Activated CD4-positive, CD25-positive, alpha-beta regulatory T cell treated with anti-CD3 and anti-CD28 coated beads, Interleukin-2, amount 50 U/mL, for 24 hours (primary cell): ENCODE measurements at regions not wholly inside any gene's neighbourhood (a gene's known extent, or its start where the extent isn't known, plus 50 kb on each side); places are given as distances from the start of the nearest gene placed in this dataset.
"Not testable (repeated sequence)": the region's sequence is repeated elsewhere in the genome, so short reads cannot be mapped to it uniquely, and the experiment has no call there.

Source experiments
- ATAC-seq, 2 donors: fragments of 150-1000 bp; cut with Tn5 transposase; one replicate each; pipeline ENCODE4 v1.10.0; 2021; ENCODE audit warnings: mild to moderate bottlenecking in 1 of 2, moderate library complexity in 1 of 2

DNA sequence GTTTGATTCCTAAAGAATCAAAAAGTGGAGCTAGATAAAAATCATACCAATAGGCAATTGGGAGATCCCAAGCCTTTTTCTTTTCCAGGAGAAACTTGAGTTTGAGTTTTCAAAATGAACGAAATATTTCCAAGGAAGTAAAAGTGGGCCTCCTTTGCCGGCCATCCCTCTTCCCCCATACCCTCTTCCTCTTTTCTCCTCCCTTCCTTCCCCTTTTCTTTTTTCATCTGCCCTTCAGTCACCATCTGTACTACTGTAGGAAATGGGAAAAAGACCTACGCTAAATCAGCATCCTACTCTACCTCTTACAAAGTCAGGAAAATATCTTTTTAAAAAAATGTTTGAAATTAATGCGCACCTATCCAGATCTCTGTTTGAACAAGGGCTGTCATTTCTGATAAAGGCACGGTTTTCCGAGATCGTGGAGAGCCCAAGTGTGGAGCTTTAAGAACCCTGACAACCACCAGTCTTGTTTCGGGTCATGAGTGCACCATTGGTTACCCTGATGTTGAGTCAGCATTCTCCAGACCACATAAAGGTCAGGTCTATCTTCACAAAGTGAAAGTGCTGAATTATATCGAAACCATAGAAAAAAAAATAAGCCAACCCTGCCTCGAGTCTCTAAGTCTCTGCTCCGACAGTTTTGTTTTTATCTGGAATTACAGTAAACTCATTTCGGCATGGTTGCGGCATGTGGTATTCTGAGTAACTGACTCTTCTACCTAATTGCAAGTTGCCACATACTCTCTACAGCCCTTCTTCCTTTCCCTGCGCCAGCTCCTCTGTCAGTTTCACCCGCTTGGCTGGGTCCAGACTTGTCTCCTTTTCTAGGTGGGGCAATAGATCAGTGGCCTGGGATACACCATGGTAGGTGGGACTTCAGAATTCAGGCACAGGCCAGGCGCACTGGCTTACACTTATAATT lies 140.2 kb upstream of the KLF3 start:
- peak; percentile 95 for ATAC-seq

DNA sequence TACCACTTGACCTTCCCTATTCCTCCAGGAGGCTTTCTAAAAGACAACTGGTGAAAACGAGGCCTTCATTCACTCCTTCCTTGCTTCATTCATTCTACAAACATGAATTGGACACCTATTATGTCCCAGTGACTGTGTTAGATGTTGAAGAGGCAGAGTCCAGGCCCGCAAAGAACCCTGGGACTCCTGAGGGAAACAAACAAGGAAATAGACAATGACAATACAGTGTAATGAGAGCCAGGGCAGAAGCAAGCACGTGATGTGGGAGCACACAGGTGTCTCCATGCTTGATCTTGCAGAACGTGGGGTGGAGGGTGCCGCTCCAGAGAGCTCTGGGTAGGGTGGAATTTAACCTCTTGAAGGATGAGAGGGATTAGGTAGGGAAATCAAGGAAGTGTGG lies 137.6 kb upstream of the KLF3 start:
- no peak for ATAC-seq

DNA sequence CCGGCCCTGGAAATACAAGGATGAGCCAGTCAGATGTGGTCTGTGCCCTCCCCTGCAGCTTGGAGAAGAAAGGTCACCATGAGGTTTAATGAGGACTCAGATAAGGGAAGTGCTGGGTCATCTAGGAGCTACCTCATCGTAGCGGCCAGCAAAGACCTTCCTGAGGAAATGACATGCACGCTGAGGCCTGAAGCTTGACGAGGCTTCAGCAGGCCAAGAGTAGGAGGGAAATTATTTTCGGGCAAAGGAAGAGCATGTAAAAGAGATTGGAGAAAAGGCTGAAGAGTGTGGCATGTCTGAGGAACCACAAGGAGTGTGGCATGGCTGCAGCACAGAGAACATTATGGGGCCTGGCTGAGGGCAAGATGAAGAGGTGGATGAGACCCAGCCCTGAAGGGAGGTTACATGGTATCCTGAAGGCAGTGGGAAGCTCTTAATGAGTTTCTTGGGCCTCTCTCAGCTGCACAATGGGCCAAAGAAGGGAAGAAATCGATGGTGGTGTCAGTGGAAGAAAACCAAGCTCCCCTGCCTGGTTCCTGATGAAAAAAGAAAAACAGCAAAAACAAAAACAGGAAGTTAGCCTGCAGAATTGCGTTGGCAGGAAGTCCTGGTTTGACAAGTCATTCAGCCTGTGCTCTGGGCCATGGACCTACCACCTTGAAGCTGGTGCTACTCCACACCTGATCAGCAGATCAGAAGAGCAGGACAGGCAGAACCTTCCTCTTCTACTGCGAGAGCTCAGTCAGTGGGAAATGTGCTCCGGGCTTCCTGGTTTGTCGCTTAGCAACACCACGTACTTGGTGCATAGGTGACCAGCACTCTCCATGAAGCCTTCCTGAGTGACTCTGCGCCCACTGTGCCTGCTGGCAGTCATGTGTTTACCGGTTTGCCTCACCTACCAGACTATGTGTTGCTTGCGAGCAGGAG lies 134.5 kb upstream of the KLF3 start:
- peak; percentile 90 to 94 for ATAC-seq

DNA sequence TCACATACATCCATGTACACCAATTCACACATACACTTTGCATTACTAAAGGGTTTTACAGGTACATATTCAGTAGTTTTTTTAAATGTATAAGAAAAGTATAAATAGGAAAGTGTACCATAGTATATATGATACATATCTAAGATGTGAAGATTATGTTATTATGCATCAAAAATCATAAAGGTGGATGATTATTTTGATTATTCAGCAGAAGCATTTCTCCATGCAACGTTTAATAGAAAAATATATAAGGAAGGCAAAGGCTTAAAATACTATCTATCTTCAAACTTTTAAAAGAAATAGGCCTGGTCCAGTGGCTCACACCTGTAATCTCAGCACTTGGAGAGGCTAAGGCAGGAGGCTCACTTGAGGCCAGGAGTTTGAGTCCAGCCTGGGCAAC lies 133.5 kb upstream of the KLF3 start:
- ATAC-seq, result no peak

DNA sequence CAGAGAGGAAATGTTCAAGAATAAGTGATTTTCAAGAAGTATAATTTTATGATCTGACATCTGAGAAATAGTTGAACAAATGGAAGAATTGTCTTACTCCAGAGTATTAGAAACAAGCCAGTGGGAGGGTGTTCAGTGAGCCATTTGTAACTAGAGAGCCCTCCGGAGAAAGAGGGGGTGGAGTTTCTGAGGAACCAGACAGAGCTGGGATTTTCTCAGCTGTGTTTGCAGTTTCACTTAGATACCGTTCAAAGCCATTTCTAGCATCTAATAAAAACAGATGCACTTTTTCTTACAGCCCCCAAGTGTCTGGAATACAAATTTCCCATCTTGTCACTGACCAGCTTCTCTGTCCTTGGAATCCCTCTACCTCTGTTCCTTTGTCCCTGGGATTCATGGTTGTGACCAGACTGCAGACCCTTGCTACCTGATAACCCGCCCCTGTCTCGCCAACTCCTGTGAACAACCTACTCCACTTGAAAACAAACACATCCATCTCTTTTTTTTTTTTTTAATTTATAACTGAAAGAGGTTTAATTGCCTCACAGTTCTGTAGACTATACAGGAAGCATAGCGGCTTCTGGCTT lies 132.8 kb upstream of the KLF3 start:
- ATAC-seq, result no peak

DNA sequence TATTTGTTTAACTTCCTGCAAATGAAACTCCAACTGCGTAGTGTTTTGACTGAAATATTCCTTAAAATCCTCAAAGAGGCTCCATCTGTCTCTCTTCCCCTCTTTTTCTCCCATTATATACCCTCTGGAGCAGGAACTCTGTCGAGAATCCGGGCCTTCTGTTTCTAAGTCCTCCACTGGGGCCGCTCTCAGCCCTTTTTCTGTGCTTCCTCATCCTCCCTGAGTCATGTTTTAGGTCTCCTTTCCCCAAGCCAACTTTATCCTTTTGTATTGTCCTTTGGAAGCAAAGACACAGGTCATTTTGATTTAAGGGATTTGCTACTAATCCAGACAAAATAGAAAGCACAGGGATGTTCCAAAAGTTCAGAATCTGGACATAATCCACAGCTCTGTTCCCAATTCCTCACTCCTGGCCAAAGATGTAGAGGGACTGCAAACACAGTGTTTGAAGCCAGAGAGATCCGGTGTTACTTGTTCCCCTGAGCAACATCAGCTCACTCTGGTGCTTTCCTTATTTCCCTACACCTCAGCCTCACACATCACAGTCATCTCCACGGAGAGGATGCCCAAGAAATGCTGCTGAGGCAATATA lies 131.0 kb upstream of the KLF3 start:
- ATAC-seq, result no peak

DNA sequence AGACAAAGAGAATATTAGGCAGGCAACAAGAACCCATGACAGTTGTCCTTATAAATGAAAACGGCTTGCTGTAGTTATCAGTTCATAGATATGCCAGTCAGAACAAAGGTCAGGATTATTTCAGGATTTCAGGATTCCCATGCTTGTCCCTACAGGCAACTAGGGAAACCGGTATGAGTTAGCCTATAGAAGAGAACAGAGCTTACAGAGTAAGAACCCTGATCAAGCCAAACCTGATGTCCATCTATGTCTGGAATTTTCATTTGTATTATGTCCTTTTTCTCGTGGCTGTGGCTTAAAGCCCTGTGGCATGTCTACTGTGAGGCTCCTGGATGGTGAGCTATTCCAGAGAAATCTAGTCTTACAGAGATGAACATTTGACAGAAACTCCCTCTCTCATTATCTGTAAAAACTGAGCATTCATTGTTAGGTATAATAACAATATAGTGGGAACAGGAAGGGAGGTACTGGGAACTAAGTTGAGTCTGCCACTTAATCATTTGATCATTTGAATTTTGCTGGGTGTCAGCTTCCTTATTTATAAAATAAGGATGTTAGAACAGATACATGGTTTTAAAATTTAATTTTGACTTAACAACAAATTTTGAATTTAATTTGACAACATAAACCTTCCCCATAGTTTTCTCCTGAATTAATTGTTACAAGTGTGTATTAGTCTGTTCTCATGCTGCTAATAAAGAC lies 129.5 kb upstream of the KLF3 start:
- no peak for ATAC-seq

DNA sequence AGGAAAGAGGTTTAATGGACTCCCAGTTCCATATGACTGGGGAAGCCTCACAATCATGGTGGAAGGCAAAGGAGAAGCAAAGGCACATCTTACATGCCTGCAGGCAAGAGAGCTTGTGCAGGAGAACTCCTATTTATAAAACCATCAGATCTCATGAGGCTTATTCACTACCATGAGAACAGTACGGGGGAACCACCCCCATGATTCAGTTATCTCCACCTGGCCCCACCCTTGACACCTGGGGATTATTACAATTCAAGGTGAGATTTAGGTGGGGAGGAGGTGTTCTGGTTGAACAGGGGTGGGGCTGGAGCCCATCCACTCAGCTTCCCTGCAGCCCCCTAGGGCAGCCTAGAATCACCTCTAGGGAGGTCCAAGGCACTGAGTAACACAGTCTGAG lies 128.9 kb upstream of the KLF3 start:
- not testable (repeated sequence) for ATAC-seq

DNA sequence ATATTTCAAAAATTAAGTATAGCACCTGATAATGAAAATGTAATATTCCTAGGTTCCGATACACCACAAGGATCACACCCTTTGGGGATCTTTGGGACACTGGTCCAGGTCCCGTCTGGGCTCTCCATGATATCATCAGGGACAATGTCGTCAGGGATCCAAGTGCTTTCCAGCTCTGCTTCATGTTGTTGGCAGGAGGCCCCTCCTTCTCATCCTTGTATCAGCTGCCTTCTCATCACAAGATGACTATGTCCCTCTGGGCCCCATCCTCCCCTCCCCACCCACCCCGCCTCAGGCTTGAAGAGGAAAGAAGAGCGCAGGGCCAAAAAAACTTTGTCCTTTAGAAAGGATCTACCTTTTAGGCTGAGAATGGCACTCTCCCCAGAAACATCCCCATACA lies 128.3 kb upstream of the KLF3 start:
- ATAC-seq, result no peak

DNA sequence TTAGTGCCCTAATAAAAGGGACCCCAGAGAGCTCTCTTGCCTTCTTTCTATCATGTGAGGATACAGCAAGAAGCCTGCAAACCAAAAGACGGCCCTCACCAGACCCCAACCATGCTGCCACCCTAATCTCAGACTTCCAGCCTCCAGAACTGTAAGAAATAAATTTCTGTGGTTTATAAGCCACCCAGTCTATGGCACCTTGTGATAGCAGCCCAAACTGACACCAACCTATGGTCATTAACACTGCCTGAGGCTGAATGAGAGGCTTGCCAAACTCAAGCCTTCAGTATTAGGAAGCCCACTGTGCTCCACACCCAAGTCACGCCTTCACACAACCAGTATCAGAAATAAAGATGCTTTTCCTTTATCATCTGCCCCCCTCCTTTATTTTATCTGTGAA lies 127.3 kb upstream of the KLF3 start:
- ATAC-seq, result no peak

DNA sequence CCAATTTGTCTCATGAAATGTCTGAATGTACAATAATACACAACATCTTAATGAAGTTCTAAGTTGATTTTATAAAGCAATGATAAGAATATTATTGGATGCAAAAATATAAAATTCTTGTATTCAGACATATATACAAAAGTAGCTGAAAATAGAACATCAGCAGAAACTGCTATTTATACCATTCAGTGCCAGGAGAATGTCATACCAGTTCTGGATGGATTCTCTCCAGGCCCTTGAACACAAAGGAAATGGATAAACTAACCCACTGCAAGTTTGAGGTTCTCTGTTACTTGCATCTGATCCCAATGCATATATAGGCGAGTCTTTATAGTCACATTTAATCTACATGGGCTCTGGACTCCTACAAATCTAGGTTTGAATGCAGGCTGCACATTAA lies 126.3 kb upstream of the KLF3 start:
- ATAC-seq, result no peak

DNA sequence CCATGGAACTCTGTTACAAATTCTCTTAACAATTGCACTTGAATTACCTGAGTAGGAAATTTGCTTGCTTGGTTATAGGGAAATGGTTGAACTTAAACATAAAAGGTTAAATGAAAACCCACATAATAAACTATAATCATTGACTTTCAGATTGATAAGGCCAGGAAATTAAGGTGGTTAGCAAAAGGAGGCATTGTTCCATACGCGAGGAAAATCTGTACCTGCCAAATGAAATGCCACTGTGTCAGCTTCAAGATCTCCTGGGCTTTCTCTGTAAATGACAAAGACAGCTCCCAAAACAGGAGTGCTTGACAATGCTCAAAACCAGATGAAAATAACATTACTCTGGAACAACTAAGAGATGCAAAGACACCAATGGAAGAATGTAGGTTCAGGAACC lies 125.5 kb upstream of the KLF3 start:
- no peak for ATAC-seq

DNA sequence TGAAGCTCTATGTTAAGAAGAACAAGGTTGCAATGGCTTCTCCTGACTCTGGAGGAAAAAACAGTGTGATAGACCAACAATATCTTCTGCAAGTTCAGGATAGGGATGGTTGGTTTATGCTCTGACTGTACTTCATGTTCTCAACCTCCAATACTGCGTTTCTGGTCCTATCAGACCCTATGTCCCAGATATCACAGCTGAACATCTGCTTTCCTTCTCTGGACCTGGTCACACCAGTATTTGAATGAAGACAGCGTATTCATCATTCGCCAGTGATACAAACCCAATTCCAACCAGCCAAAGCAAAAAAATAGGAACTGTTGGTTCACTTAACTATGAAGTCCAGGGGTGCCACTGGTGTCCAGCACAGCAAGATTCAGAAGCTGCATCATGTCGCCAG lies 124.5 kb upstream of the KLF3 start:
- ATAC-seq, result no peak

DNA sequence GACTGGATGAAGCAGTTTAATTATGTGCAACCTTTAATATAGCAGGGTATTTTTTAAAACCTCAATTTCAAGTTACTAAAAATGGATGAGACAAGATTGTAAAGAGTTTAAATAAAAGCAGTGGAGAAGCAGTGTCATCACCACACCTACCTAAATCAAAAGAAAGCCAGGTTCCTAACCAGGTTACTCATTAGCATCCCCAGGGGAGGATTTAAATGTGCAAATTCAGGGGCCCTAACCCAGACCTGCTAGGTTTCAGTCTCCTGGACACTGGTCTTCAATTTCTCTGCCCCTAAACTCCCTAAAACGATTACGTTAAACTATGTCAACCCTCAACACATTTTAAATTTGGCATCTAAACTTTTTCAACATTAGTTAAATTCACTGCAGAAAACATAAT lies 116.9 kb upstream of the KLF3 start:
- ATAC-seq, result no peak

DNA sequence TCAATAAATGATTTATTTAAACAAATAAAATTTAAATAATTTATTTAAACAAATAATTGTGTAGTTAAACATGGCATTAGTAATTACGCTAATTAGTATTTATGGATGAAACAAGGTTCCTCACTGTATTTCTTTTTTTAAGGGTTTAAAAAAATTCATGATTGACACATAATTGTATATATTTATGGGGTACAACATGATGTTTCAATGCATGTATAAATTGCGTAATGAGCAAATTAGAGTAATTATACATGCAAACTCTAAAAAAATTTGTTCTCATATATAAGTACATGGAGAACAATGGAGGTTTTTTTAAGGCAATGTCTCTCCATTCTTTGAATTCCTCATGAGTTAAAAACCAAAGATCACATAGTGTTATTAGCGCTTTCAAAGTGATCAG lies 115.7 kb upstream of the KLF3 start:
- ATAC-seq, result no peak

DNA sequence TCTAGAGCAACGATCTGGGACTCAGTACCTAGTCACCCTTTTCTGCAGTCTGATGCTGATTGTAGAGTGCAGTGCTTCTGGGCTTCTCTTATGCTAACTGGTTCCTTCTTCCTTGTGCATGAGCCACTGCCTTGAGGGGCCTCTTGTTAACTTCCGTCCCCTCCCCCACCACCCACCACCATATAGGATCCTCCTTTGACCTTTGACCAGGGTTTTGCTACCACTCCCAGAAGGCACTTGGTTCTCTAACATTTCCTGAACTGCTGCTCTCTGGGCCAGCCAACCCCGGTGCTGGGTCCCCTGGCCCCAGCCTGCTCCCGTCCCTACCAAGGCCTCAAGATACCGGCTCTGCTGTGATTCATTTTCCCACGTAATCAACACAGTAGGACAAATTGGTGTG lies 104.6 kb upstream of the KLF3 start:
- ATAC-seq, result no peak

DNA sequence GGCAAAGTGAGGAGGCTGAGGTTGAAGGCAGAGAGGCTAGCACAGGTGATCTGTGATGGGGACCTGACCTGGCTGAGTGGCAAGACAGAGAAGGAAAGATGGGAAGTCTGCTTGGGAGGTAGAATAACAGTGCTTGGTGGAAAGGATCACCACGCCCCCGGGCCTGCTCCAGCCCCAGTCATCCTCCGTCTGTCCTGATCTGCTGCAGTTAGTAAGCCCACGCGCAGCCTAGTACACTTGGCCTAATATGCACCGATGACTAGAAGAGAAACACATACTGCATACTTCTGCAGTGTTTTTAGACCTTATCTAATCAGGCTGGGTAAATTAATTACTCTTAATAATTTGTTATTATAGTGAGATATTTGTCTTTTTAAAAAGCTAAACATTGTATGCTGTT lies 103.7 kb upstream of the KLF3 start:
- peak; percentile 5 to 8 for ATAC-seq

DNA sequence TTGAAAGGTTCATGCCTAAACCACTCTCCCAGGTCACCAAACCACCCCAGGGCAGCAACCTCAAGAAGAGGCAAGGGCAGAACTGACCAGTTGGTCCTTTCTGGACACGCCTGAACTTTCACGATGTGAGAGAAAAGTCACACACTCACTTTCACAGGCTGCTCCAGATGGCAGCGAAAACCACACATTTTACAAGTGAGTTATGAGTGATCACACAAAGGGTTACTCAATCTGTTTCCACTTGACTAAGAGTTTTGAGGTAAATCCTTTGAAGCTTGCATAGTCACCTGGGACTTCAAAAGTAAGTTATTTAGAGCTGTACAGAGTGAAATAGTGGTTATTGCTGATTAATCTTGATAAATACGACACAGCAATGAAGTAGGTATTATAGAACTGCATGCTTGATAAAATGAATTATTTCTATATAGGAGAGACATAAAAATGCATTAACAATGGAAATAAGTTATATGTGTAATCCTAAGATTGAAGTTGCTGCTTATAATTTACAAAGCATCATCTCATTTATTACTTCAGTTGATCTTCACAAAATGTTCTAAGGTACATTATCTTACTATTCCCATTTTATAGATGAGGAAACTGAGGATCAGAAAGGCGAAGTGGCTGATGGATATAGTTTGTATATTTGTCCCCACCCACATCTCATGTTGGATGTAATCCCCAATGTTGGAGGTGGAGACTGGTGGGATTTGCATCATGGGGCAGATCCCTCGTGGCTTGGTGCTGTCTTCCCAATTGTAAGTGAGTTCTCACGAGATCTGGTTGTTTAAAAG lies 103.0 kb upstream of the KLF3 start:
- ATAC-seq, result peak; percentile 97 to 99

DNA sequence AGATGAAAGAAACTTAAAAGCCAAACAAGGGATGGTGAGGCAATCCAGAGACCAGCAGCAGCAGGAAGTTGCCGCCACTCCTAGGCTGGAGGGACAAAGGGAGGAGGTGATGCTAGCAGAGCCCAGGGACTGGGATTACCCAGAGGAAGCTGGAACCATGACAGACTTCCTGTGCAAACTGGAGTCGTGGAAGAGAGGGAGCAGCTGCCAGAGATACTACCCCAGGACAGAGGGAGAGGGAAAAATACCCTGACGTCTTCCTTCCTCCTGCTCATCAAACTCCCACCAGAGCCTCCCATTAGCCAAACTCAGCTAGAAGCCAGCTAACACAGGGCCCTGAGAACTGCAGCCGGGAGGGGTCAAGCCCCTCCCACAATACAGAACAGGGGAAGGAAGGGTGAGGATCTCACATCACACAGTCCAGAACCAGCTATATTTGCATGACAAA lies 101.2 kb upstream of the KLF3 start:
- ATAC-seq, result no peak

DNA sequence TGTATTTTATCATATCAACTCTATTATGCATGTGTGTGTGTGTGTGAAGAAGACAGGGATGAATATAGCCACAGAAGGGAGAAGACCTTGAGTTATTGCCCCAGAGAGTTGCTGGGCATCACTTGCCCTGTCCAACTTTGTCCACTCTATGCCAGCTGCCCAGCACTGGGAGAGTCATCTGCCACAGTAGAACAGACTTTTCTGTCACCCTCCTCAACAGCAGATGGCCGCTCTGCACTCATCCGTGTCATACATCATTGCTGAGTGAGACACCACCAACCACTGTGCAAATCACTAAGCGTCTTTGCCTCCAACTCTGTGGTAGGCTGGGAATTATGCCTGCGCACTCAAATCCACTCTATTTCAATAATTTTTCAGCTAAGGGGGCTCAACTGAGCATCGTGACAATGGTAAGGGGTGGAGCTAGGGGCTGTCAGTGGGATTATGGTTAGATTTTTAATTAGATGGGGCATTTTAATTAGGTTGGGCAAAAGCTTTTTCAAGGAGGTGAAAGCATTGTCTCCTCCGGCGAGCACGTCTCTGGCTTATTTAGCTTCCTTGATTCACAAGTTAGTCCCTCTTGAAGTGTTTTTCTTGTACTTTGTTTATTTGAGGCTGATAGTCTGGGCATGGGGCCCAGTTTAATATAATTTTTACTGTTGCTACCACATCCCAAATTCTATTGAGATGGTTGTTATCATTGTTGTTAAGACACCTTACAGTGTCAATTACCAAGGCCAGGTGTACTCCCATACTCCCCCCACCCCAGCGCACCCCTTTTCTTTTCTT lies 100.1 kb upstream of the KLF3 start:
- ATAC-seq, result no peak
